ENCODE measurements at regions not wholly inside any gene's neighbourhood (a gene's known extent, or its start where the extent isn't known, plus 50 kb on each side); places are given as distances from the start of the nearest gene placed in this dataset.
"Not testable (repeated sequence)": the region's sequence is repeated elsewhere in the genome, so short reads cannot be mapped to it uniquely, and the experiment has no call there.

DNA sequence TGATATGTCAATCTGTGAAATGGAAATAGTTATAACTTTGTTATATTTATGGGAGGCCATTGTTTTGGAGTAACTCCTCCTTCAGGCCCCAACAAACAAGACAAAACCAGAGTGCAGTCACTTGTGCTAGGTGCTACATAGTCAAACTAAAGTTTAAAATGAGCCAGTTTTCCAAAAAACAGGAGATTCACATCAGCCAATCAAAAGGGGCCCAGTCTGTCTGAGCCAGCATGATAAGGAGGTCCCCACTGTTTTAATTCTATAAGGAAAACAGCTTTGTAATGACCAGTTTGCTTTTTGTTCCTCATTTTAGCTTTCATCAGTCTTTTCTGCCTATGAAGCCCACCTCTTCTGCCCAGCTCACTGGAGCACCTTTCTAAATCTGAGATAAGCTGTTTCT, 94.7 kb upstream of the SLC7A14 start:
- ATAC-seq (no peak), DNase-seq (no peak)
- intact Hi-C loops (cut with DNase I, micrococcal nuclease) = no loop called here
- TF ChIP-seq, protein P1, sequence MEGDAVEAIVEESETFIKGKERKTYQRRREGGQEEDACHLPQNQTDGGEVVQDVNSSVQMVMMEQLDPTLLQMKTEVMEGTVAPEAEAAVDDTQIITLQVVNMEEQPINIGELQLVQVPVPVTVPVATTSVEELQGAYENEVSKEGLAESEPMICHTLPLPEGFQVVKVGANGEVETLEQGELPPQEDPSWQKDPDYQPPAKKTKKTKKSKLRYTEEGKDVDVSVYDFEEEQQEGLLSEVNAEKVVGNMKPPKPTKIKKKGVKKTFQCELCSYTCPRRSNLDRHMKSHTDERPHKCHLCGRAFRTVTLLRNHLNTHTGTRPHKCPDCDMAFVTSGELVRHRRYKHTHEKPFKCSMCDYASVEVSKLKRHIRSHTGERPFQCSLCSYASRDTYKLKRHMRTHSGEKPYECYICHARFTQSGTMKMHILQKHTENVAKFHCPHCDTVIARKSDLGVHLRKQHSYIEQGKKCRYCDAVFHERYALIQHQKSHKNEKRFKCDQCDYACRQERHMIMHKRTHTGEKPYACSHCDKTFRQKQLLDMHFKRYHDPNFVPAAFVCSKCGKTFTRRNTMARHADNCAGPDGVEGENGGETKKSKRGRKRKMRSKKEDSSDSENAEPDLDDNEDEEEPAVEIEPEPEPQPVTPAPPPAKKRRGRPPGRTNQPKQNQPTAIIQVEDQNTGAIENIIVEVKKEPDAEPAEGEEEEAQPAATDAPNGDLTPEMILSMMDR (IDR thresholded peaks at IDR 0.05) = no peak
- Histone ChIP-seq H3K36me3 (ENCODE audit: low read depth) (no peaks in the 10 kb centered on the region), H3K4me1 (ENCODE audit: low read depth) (no peaks in the 10 kb centered on the region), H3K4me3 (no peak overlapping the region), H3K9me3 (no peaks in the 10 kb centered on the region)

DNA sequence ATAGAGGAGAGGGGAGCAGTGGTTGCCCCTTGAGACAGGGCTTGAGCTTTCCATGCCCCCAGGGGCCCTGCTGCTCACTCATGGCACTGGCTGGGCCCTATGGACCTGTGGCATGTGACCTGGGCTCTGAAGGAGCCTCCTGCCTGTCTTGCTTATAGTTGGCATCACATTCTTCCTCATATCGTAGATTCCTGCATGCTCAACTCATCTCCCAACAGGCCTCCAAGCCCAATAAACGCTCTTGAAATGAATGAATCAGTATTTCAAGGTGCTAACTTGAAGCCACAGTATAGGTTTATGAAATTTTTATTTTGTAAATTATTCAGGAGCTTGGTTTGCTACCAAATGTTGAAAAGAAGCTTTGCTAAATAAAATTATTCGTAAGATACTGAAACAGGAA, 93.3 kb upstream of the SLC7A14 start:
- no peaks in the 10 kb centered on the region for H3K9me3 ChIP-seq
- intact Hi-C loops (cut with DNase I, micrococcal nuclease) = no loop called here
- TF ChIP-seq, protein P1 (IDR thresholded peaks at IDR 0.05) = no peak
- ATAC-seq (no peak), DNase-seq (no peak)
- no peaks in the 10 kb centered on the region for H3K4me1 ChIP-seq (ENCODE audit: low read depth)
- H3K4me3 ChIP-seq = no peak overlapping the region
- H3K36me3 ChIP-seq (ENCODE audit: low read depth) = no peaks in the 10 kb centered on the region

DNA sequence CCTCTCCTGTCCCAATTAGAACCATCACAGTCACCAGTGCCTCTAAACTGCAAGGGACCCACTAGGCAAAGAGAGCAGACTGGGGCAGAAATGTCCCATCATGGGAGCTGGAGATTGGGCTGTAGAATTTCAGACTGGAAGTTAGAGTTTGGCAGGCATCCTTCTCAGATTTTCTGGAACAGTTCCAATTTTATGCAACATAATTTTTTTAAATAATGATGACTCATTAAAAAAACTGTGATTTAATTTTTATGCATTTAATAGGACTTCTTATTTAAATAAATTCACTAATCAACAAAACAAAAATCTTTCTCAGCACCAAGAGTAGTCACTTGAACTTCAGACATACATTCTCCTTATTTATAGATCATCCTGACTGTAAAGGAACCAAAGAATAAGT, 84.6 kb upstream of the SLC7A14 start:
- Histone ChIP-seq H3K9me3 (no peaks in the 10 kb centered on the region), H3K4me3 (no peak overlapping the region), H3K36me3 (ENCODE audit: low read depth) (no peaks in the 10 kb centered on the region), H3K4me1 (ENCODE audit: low read depth) (no peaks in the 10 kb centered on the region)
- ATAC-seq (no peak), DNase-seq (no peak)
- intact Hi-C loops (cut with DNase I, micrococcal nuclease) = no loop called here
- TF ChIP-seq, protein P1 (IDR thresholded peaks at IDR 0.05) = no peak

DNA sequence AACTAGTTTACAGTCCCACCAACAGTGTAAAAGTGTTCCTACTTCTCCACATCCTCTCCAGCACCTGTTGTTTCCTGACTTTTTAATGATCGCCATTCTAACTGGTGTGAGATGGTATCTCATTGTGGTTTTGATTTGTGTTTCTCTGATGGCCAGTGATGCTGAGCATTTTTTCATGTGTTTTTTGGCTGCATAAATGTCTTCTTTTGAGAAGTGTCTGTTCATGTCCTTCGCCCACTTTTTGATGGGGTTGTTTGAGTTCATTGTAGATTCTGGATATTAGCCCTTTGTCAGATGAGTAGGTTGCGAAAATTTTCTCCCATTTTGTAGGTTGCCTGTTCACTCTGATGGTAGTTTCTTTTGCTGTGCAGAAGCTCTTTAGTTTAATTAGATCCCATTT, 77.1 kb upstream of the SLC7A14 start:
- H3K9me3 ChIP-seq; ATAC-seq; H3K4me1 ChIP-seq (ENCODE audit: low read depth); DNase-seq; intact Hi-C loops (cut with DNase I, micrococcal nuclease); H3K36me3 ChIP-seq (ENCODE audit: low read depth); H3K4me3 ChIP-seq: not testable (repeated sequence)

GRCh38 chr3:170660139-170660538, 74.3 kb upstream of the SLC7A14 start:
- Histone ChIP-seq H3K4me1 (ENCODE audit: low read depth) (no peaks in the 10 kb centered on the region), H3K4me3 (no peak overlapping the region), H3K9me3 (no peaks in the 10 kb centered on the region), H3K36me3 (ENCODE audit: low read depth) (no peaks in the 10 kb centered on the region)
- intact Hi-C loops (cut with DNase I, micrococcal nuclease) = no loop called here
- ATAC-seq (peak; percentile 67), DNase-seq (peak in 1 of 3 donors; percentile 37)
- TF ChIP-seq, protein P1 (IDR thresholded peaks at IDR 0.05) = no peak

DNA sequence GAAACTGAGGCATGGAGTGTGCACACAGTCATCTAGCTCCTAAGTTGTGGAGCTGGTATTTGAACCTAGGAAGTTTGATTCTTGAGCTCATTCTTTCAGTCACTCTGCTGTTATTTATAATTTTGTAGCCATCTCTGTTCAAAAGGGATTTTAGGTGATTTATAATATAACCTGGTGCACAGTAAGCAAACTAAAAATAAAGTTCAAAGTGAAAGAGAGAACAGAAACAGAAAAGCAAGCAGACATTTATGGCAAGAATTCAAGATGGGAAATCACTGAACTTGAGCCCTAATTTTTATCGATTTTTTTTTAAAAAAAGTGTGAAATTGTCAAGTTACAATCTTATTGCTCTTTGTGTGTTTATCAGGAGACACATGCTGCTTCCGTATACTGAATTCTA, 71.4 kb upstream of the SLC7A14 start:
- TF ChIP-seq, protein P1 (IDR thresholded peaks at IDR 0.05) = no peak
- ATAC-seq (no peak), DNase-seq (no peak)
- Histone ChIP-seq H3K4me3 (no peak overlapping the region), H3K4me1 (ENCODE audit: low read depth) (no peaks in the 10 kb centered on the region), H3K9me3 (no peaks in the 10 kb centered on the region), H3K36me3 (ENCODE audit: low read depth) (no peaks in the 10 kb centered on the region)
- intact Hi-C loops (cut with DNase I, micrococcal nuclease) = no loop called here
